Left lung (tissue), 4 donors: ENCODE measurements at regions not wholly inside any gene's neighbourhood (a gene's known extent, or its start where the extent isn't known, plus 50 kb on each side); places are given as distances from the start of the nearest gene placed in this dataset.

Experiments used
- ATAC-seq: fragments of 200-7000 bp; cut with Tn5 transposase; one replicate; pipeline ENCODE4 v1.9.1; 2020; ENCODE audit warnings: moderate library complexity
- DNase-seq, 4 donors: peaks; one replicate each; pipeline ENCODE4 v3.0.0-alpha.2; 2013 to 2020
- H3K27ac ChIP-seq, 2 donors: fragments of 200-600 bp; sonication (generic) in 1 of 2; one replicate each; pipeline versions ENCODE4 v1.5.0 to v1.8.0; 2020 to 2021
- H3K27me3 ChIP-seq, 2 donors: fragments of 200-600 bp; sonication (generic) in 1 of 2; one replicate each; pipeline versions ENCODE4 v1.5.0 to v1.8.0; 2020 to 2021
- H3K36me3 ChIP-seq, 2 donors: fragments of 200-600 bp; sonication (generic) in 1 of 2; one replicate each; pipeline versions ENCODE4 v1.5.0 to v1.8.0; 2020 to 2021
- H3K4me1 ChIP-seq, 2 donors: fragments of 200-600 bp; one replicate each; pipeline ENCODE4 v1.8.0; 2021
- H3K4me3 ChIP-seq, 2 donors: fragments of 200-600 bp; sonication (generic) in 1 of 2; one replicate each; pipeline versions ENCODE4 v1.5.0 to v1.8.0; 2020 to 2021; ENCODE audit warnings: mild to moderate bottlenecking in 1 of 2
- H3K9me3 ChIP-seq, 2 donors: fragments of 200-600 bp; sonication (generic) in 1 of 2; one replicate each; pipeline versions ENCODE4 v1.5.0 to v1.8.0; 2020 to 2021
- intact Hi-C, 2 donors: fragments of 100-400 bp; cut with DNase I; formaldehyde crosslinking; loops; one replicate each; pipeline versions ENCODE4 v1.11.2 to v1.14.2; 2022
- TF ChIP-seq, protein P1 (sequence below), 2 donors: fragments of 200-600 bp; sonication (generic) in 1 of 2; IDR thresholded peaks; one replicate each; pipeline versions ENCODE4 v1.5.0 to v1.8.0; 2021; ENCODE audit warnings: antibody characterized with exemption in 2 of 2
- donor health status: DM: no; HTN: yes; CAD: no.
- donor health status: DM: no; HTN: no; CAD: no.

DNA sequence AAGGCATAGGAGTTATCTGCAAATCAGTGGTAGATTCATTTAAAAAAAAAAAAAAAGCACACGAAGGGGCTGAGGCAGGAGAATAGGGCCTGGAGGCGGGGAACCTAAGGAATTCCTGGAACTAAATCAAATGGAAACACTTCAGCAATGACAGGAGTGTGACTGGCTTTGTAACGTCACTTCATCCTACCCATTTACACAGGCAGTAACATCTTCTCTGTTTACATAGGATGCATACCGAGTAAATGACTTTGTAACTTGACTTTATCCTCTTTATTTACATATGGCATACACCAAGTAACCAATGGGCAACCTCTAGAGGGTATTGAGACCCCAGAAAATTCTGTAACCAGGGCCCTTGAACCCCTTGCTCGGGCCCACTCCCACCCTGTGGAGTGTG lies 56.4 kb upstream of the IYD start:
- TF ChIP-seq, protein P1, sequence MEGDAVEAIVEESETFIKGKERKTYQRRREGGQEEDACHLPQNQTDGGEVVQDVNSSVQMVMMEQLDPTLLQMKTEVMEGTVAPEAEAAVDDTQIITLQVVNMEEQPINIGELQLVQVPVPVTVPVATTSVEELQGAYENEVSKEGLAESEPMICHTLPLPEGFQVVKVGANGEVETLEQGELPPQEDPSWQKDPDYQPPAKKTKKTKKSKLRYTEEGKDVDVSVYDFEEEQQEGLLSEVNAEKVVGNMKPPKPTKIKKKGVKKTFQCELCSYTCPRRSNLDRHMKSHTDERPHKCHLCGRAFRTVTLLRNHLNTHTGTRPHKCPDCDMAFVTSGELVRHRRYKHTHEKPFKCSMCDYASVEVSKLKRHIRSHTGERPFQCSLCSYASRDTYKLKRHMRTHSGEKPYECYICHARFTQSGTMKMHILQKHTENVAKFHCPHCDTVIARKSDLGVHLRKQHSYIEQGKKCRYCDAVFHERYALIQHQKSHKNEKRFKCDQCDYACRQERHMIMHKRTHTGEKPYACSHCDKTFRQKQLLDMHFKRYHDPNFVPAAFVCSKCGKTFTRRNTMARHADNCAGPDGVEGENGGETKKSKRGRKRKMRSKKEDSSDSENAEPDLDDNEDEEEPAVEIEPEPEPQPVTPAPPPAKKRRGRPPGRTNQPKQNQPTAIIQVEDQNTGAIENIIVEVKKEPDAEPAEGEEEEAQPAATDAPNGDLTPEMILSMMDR (IDR thresholded peaks at IDR 0.05), result no peak
- H3K4me3 ChIP-seq, result no peak overlapping the region
- ATAC-seq (no peak), DNase-seq (no peak)
- H3K4me1 ChIP-seq, result no peaks in the 10 kb centered on the region
- intact Hi-C loops, result no loop called here
- no peak overlapping the region for H3K27ac ChIP-seq
- H3K27me3 ChIP-seq, result no peaks in the 10 kb centered on the region
- H3K36me3 ChIP-seq, result no peaks in the 10 kb centered on the region
- no peaks in the 10 kb centered on the region for H3K9me3 ChIP-seq

DNA sequence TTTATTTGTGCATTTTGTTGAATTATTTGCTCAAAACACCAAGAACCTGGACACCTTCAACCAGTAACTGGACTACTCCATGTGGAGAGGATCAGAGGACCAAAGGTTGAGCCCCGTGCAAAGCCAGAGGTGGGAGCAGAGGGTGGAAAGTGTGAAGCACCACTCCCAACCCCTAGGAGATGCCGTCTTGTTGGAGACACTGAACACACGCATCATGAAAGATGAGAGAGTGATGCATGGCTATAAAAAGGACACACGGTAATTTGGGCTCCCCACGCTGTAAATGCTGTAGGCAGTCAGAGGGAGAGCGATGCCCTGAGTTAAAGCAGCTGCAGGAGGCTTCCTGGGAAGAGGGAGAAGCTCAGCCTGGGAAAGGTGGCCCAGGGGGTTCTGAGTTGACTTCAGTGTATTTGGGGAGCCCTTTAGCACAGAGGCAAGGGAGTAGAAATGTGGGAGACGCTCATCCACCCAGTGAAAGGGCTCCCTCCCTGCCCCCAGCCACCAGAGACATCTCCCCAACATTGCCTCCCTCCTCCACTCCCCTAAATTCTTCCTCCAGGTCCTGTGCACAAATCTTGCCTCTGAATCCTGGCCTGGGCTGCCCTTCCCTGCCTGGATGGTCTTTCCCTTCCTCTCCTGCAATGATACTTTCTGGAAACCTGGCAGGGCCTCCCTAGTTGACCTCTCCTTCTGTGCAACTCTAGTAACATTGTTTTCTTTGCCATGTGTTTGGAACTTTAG lies 55.8 kb upstream of the IYD start:
- DNase-seq (no peak), ATAC-seq (no peak)
- no peaks in the 10 kb centered on the region for H3K36me3 ChIP-seq
- H3K4me3 ChIP-seq, result no peak overlapping the region
- intact Hi-C loops, result no loop called here
- TF ChIP-seq, protein P1 (IDR thresholded peaks at IDR 0.05), result no peak
- H3K9me3 ChIP-seq, result no peaks in the 10 kb centered on the region
- no peak overlapping the region for H3K27ac ChIP-seq
- no peaks in the 10 kb centered on the region for H3K27me3 ChIP-seq
- no peaks in the 10 kb centered on the region for H3K4me1 ChIP-seq

DNA sequence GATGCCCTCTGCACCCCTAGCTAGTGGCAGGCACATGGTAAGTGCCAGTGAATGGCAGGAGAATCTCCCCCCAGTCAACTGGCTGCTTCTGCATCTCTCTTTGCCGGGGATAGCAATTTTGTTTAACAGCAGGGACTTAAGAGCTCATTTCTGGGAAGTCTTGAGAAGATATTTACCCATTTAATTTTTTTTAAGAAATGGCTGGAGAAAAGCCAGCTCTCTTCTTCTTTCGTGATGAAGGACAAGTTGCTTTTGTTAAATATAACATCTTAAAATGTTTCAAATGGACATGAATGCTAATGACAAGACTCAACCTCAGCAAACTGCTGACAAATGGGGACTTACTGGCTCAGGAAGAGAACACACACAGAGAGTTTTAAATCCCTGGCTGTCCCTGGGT lies 55.0 kb upstream of the IYD start:
- no peak overlapping the region for H3K4me3 ChIP-seq
- TF ChIP-seq, protein P1 (IDR thresholded peaks at IDR 0.05), result no peak
- ATAC-seq, result peak; percentile 17
- intact Hi-C loops, result no loop called here
- no peaks in the 10 kb centered on the region for H3K36me3 ChIP-seq
- H3K27me3 ChIP-seq, result no peaks in the 10 kb centered on the region
- no peak overlapping the region for H3K27ac ChIP-seq
- DNase-seq, result peak in 2 of 4 donors; percentile 29 to 51
- no peaks in the 10 kb centered on the region for H3K4me1 ChIP-seq
- no peaks in the 10 kb centered on the region for H3K9me3 ChIP-seq

DNA sequence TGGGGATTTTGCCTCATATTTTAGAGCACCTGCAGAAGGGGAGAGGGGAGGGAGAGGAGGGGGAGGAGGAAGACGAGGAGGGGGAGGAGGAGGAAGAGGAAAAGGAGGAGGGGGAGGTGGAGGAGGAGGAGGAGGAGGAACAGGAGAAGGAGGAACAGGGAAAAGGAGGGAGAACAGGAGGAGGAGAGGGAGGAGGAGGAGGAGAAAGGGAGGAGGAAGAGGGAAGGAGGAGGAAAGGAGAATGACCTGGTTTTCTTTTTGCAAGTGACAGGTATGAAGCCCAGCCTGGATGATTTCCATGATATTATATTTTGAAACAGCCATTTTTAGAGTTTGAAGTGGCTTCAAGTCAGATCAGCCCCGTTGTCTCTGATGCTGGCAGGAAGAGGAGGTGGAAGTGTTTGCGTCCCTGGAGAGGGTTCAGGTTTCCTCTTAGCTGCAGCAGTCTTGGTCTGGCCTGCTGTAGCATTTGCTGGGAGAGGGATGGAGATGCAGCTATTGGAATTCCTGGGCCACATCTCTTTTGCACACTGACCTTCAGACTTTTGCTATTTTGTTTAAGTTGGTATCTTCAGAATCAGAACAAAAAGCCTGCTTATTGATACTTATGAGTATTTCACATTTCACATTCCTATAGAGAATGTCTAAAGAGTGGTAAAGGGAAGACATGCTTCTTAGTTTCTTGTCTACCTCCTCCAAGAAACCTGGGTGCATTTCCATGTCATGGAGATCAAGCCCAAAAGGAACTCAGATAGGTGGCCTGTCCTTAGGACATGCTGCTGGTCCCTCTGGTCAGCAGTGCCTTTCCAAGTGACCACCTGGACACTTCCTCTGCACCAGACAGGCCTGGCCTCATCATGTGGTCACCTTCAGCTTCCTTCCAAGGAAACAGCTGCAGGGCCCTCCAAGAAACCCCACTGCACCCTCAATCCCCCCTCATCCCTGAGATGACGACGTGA lies 54.3 kb upstream of the IYD start:
- H3K9me3 ChIP-seq, result no peaks in the 10 kb centered on the region

More for the DNA sequence above, 54.3 kb upstream of the IYD start:
- TF ChIP-seq, protein P1 (IDR thresholded peaks at IDR 0.05), result no peak
- DNase-seq (no peak), ATAC-seq (peak; percentile 34)
- Histone ChIP-seq H3K27me3 (no peaks in the 10 kb centered on the region), H3K27ac (no peak overlapping the region), H3K4me3 (no peak overlapping the region), H3K36me3 (no peaks in the 10 kb centered on the region), H3K4me1 (no peaks in the 10 kb centered on the region)
- intact Hi-C loops, result no loop called here
